GM13976 (cell line): ENCODE measurements at regions not wholly inside any gene's neighbourhood (a gene's known extent, or its start where the extent isn't known, plus 50 kb on each side); places are given as distances from the start of the nearest gene placed in this dataset.

ENCODE experiments used
- DNase-seq: peaks from one replicate; pipeline ENCODE4 v3.0.0; 2012; ENCODE audit warnings: low spot score
- CTCF ChIP-seq: IDR thresholded peaks from 2 replicates; pipeline ENCODE4 v1.5.1; 2012; ENCODE audit warnings: borderline replicate concordance, mild to moderate bottlenecking; ENCODE audit not compliant: insufficient read depth; ENCODE audit errors: extremely low read depth, missing control alignments, control extremely low read depth
- in situ Hi-C: fragments of 300-500 bp; cut with MboI; formaldehyde crosslinking; loops from one replicate; pipeline ENCODE4 v1.12.0; 2022; ENCODE audit warnings: low sequenced_read_pairs, mixed read lengths, inconsistent platforms; ENCODE audit not compliant: unreplicated experiment

- no peak for DNase-seq
- no peak for TF ChIP-seq CTCF
- in situ Hi-C loops, result no loop called here
Observed at GRCh38 chr2:8394131-8394530, 287.7 kb upstream of the ID2 start.

GRCh38 chr2:8394569-8395359 is 287.1 kb upstream of the ID2 start:
- no peak for DNase-seq
- in situ Hi-C loops, result no loop called here
- TF ChIP-seq CTCF, result no peak

GRCh38 chr2:8395718-8396117 is 286.1 kb upstream of the ID2 start:
- no peak for DNase-seq
- in situ Hi-C loops, result no loop called here
- no peak for TF ChIP-seq CTCF

- in situ Hi-C loops, result no loop called here
- TF ChIP-seq CTCF, result no peak
- DNase-seq, result no peak
Observed at GRCh38 chr2:8398040-8398668, 283.7 kb upstream of the ID2 start.

- no peak for TF ChIP-seq CTCF
- DNase-seq, result no peak
- in situ Hi-C loops, result no loop called here
Observed at GRCh38 chr2:8399731-8400130, 282.1 kb upstream of the ID2 start.

- in situ Hi-C loops, result no loop called here
- no peak for TF ChIP-seq CTCF
- DNase-seq, result no peak
Observed at GRCh38 chr2:8400196-8400595, 281.7 kb upstream of the ID2 start.
